ENCODE measurements at regions not wholly inside any gene's neighbourhood (a gene's known extent, or its start where the extent isn't known, plus 50 kb on each side); places are given as distances from the start of the nearest gene placed in this dataset.

DNA sequence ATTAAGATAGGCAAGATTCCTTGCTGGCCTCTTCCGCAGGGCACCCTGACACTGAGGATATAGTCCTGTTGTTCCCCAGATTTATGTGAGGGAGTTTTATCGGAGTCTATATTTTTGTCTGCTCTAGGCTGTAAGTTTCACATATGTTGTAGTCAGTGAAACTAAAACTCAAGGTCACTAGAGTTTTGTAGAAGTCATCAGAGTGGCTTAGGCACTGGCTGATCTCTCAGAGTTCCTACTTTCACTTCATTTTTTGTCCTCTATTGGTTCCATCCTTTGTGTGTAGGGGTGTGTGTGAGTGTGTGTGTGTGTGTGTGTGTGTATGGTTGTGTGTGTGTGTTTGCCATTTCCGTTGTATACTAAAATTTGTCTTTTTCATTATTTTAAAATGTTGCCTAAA, 577.5 kb downstream of the IQCM start:
- no peak overlapping the region for H4K91ac ChIP-seq (replicated peaks; ENCODE audit: insufficient read length, low read length)
- H3K4me2 ChIP-seq (ENCODE audit: insufficient read depth in 1 of 2, low read depth in 2 of 2, low read length in 2 of 2), result no peak overlapping the region
- no peak overlapping the region for H3K18ac ChIP-seq (ENCODE audit: extremely low read depth, low read length)
- H3K14ac ChIP-seq (ENCODE audit: insufficient read length), result no peak overlapping the region
- H4K5ac ChIP-seq (ENCODE audit: insufficient read length, low read depth, low read length), result no peak overlapping the region
- H3K36me3 ChIP-seq (ENCODE audit: control insufficient read depth in 2 of 4, insufficient read depth in 4 of 4, low read length in 3 of 4), result no peaks in the 10 kb centered on the region
- H3K23me2 ChIP-seq (ENCODE audit: low read depth, low read length), result no peaks in the 10 kb centered on the region; the same call in 1 of the 2 replicates
- H3K27me3 ChIP-seq (replicated peaks in 1 of 4; ENCODE audit: control insufficient read depth in 3 of 4, extremely low read depth in 1 of 4, insufficient read depth in 3 of 4, low read length in 3 of 4), result no peaks in the 10 kb centered on the region
- H2BK120ac ChIP-seq (replicated peaks; ENCODE audit: low read depth, low read length), result no peak overlapping the region
- H3K9me3 ChIP-seq (ENCODE audit: insufficient read depth in 2 of 2, low read depth in 1 of 2, low read length in 1 of 2), result no peaks in the 10 kb centered on the region
- H3K79me2 ChIP-seq (ENCODE audit: control insufficient read depth in 1 of 2, insufficient read depth in 2 of 2, low read length in 2 of 2), result no peaks in the 10 kb centered on the region
- H4K8ac ChIP-seq (ENCODE audit: extremely low read depth, insufficient read depth, low read length), result no peak overlapping the region
- H2BK5ac ChIP-seq (ENCODE audit: low read depth, low read length), result no peak overlapping the region
- H3K79me1 ChIP-seq (ENCODE audit: low read depth, low read length), result no peaks in the 10 kb centered on the region
- no peak overlapping the region for H2AFZ ChIP-seq (ENCODE audit: low read length)
- TF ChIP-seq POLR2A (IDR thresholded peaks at IDR 0.05; ENCODE audit: control extremely low read depth in 1 of 2, low read depth in 2 of 2, low read length in 2 of 2) (no peak), SP4 (IDR thresholded peaks at IDR 0.05; ENCODE audit: low read length) (no peak), RFX5 (IDR thresholded peaks at IDR 0.05; ENCODE audit: borderline replicate concordance, low read depth, low read length) (no peak), SP2 (IDR thresholded peaks at IDR 0.05; ENCODE audit: low read length) (no peak), CHD1 (IDR thresholded peaks at IDR 0.05; ENCODE audit: low read depth, low read length) (no peak), NANOG (IDR thresholded peaks at IDR 0.05; ENCODE audit: insufficient read depth, low read depth, low read length, poor library complexity, severe bottlenecking) (no peak), SAP30 (IDR thresholded peaks at IDR 0.05; ENCODE audit: insufficient read depth, insufficient replicate concordance, low read length) (no peak), BCL11A (IDR thresholded peaks at IDR 0.05; ENCODE audit: low read depth in 2 of 2, low read length in 2 of 2) (no peak), JUN (IDR thresholded peaks at IDR 0.05; ENCODE audit: low read depth, low read length) (no peak), TBP (IDR thresholded peaks at IDR 0.05; ENCODE audit: low read depth, low read length) (no peak)
- no peak for FAIRE-seq
- no peaks in the 10 kb centered on the region for H4K20me1 ChIP-seq (replicated peaks in 1 of 2; ENCODE audit: control insufficient read depth in 1 of 2, insufficient read depth in 2 of 2, low read length in 2 of 2)
- H3K56ac ChIP-seq (replicated peaks; ENCODE audit: insufficient read length, low read depth, low read length), result no peak overlapping the region
- ChIA-PET CTCF (ENCODE audit: partially characterized antibody) (no interaction called here), POLR2A (ENCODE audit: partially characterized antibody) (no interaction called here)
- H2AK5ac ChIP-seq (ENCODE audit: low read depth, low read length), result no peak overlapping the region
- H3K4me1 ChIP-seq (replicated peaks in 1 of 4; ENCODE audit: control insufficient read depth in 3 of 4, insufficient read depth in 4 of 4, low read length in 3 of 4), result no peaks in the 10 kb centered on the region
- no peak overlapping the region for H3K4me3 ChIP-seq (ENCODE audit: extremely low read depth in 1 of 4, insufficient read depth in 2 of 4, low read depth in 3 of 4, low read length in 4 of 4)
- H3K23ac ChIP-seq (ENCODE audit: insufficient read length), result no peak overlapping the region
- H3K27ac ChIP-seq (ENCODE audit: low read depth, low read length), result no peak overlapping the region
- no peak overlapping the region for H3K4ac ChIP-seq (replicated peaks; ENCODE audit: insufficient read length, low read depth, low read length)
- H2BK20ac ChIP-seq (ENCODE audit: low read length), result no peak overlapping the region
- H3K9ac ChIP-seq (replicated peaks in 1 of 4; ENCODE audit: extremely low read depth in 1 of 4, low read depth in 3 of 4, low read length in 3 of 4), result no peak overlapping the region
- 91% methylated on average over 3 of the region's 3 CpGs; no CpG with 5 or more reads in 1 of the 2 experiments for whole genome bisulfite sequencing, 2 experiments (ENCODE audit: extremely low coverage in 1 of 2, insufficient coverage in 1 of 2, insufficient read length in 1 of 2, insufficient replicate concordance in 2 of 2, low coverage in 1 of 2, low lambda C conversion rate in 2 of 2, missing lambda C conversion rate in 1 of 2)
- H2BK12ac ChIP-seq (ENCODE audit: low read depth, low read length), result no peak overlapping the region
- no peak overlapping the region for H2BK15ac ChIP-seq (ENCODE audit: low read length)
- DNase-seq (ENCODE audit: low read depth in 1 of 2, low spot score in 2 of 2), result no peak

All from H1 (cell line).